GM19328 (cell line): ENCODE measurements at regions not wholly inside any gene's neighbourhood (a gene's known extent, or its start where the extent isn't known, plus 50 kb on each side); places are given as distances from the start of the nearest gene placed in this dataset.

Experiments
- ATAC-seq: cut with Tn5 transposase; IDR thresholded peaks from one replicate; pipeline ENCODE4 v1.9.1; 2021; ENCODE audit warnings: mild to moderate bottlenecking, moderate library complexity; ENCODE audit not compliant: unreplicated experiment

- ATAC-seq: no peak
These were observed 597.1 kb upstream of the PRMT6 start for GRCh38 chr1:106459418-106459817.

GRCh38 chr1:106465666-106466065 lies 590.8 kb upstream of the PRMT6 start:
- ATAC-seq: no peak

- no peak for ATAC-seq
These were observed 575.8 kb upstream of the PRMT6 start for GRCh38 chr1:106480629-106481028.

- ATAC-seq: no peak
These were observed 563.6 kb upstream of the PRMT6 start for GRCh38 chr1:106492880-106493279.

- ATAC-seq: no peak
These were observed 561.8 kb upstream of the PRMT6 start for GRCh38 chr1:106494646-106495045.

- no peak for ATAC-seq
These were observed 558.2 kb upstream of the PRMT6 start for GRCh38 chr1:106498238-106498637.

GRCh38 chr1:106502659-106503058 lies 553.8 kb upstream of the PRMT6 start:
- ATAC-seq: no peak

- ATAC-seq: no peak
These were observed 541.1 kb upstream of the PRMT6 start for GRCh38 chr1:106515375-106515774.

GRCh38 chr1:106517224-106517623 lies 539.2 kb upstream of the PRMT6 start:
- no peak for ATAC-seq

GRCh38 chr1:106523497-106523896 lies 533.0 kb upstream of the PRMT6 start:
- no peak for ATAC-seq

GRCh38 chr1:106524631-106525030 lies 531.8 kb upstream of the PRMT6 start:
- no peak for ATAC-seq

- no peak for ATAC-seq
These were observed 529.8 kb upstream of the PRMT6 start for GRCh38 chr1:106526650-106527049.

GRCh38 chr1:106534612-106535011 lies 521.9 kb upstream of the PRMT6 start:
- no peak for ATAC-seq

GRCh38 chr1:106536741-106537140 lies 519.7 kb upstream of the PRMT6 start:
- no peak for ATAC-seq

GRCh38 chr1:106548726-106549125 lies 507.7 kb upstream of the PRMT6 start:
- no peak for ATAC-seq

GRCh38 chr1:106554294-106554693 lies 502.2 kb upstream of the PRMT6 start:
- no peak for ATAC-seq

GRCh38 chr1:106555571-106555970 lies 500.9 kb upstream of the PRMT6 start:
- ATAC-seq: no peak

- no peak for ATAC-seq
These were observed 492.3 kb upstream of the PRMT6 start for GRCh38 chr1:106564192-106564591.

- ATAC-seq: no peak
These were observed 488.1 kb upstream of the PRMT6 start for GRCh38 chr1:106568201-106568974.

- ATAC-seq: no peak
These were observed 485.4 kb upstream of the PRMT6 start for GRCh38 chr1:106571109-106571508.

GRCh38 chr1:106584107-106584506 lies 472.4 kb upstream of the PRMT6 start:
- no peak for ATAC-seq

GRCh38 chr1:106584676-106585075 lies 471.8 kb upstream of the PRMT6 start:
- ATAC-seq: no peak

- ATAC-seq: no peak
These were observed 455.8 kb upstream of the PRMT6 start for GRCh38 chr1:106600626-106601025.
